HepG2 (cell line): ENCODE measurements at regions not wholly inside any gene's neighbourhood (a gene's known extent, or its start where the extent isn't known, plus 50 kb on each side); places are given as distances from the start of the nearest gene placed in this dataset.

Experiments
- ATAC-seq: fragments of 200-7000 bp; cut with Tn5 transposase; 3 replicates; pipeline ENCODE4 v1.9.1; 2020; ENCODE audit warnings: mild to moderate bottlenecking, moderate library complexity
- BruUV-seq: library from RNA; stranded (reverse); fragments of 400-500 nt; replicated peaks from 2 replicates; lab custom pipeline; 2021; lab: Mats Ljungman, UMichigan
- CTCF ChIA-PET: fragments of 300-600 bp; formaldehyde crosslinking; extraction: SDS; loops from one replicate; lab custom pipeline; 2021; ENCODE audit warnings: low total read pairs, inconsistent platforms, low intra/inter-chr PET ratio; lab: Yijun Ruan, JAX
- POLR2A ChIA-PET: fragments of 350-600 bp; sonication (Branson Sonifier 250); formaldehyde crosslinking; loops from one replicate; lab custom pipeline; 2020; ENCODE audit warnings: antibody characterized with exemption, inconsistent platforms; lab: Yijun Ruan, JAX
- DNase-seq: peaks from one replicate; pipeline ENCODE4 v3.0.0-alpha.2; 2015; ENCODE audit warnings: low spot score
- FAIRE-seq: peaks from 3 replicates; lab custom pipeline; 2011; peaks lifted over from hg19 to GRCh38; lab: Jason Lieb, UNC
- H2AFZ ChIP-seq: one replicate; pipeline ENCODE4 v1.6.1; 2011; ENCODE audit warnings: low read length, inconsistent platforms
- H3K27ac ChIP-seq: fragments of 300-600 bp; 3 replicates; pipeline ENCODE4 v1.8.0; 2011; ENCODE audit warnings: mixed run types, mild to moderate bottlenecking, mixed read lengths, low read length, inconsistent platforms; ENCODE audit not compliant: insufficient read depth; ENCODE audit errors: extremely low read length
- H3K27me3 ChIP-seq, 2 experiments: fragments of 200-600 bp in 1 of 2; 2 replicates in 1 of 2; 3 replicates in 1 of 2; pipeline versions ENCODE4 v1.6.0 to v1.8.0; 2011; ENCODE audit warnings: low read length in 2 of 2, mild to moderate bottlenecking in 2 of 2, moderate library complexity in 2 of 2, inconsistent platforms in 1 of 2; ENCODE audit not compliant: insufficient read depth in 2 of 2, control insufficient read depth in 1 of 2
- H3K36me3 ChIP-seq, 2 experiments: fragments of 200-600 bp in 1 of 2; replicated peaks in 1 of 2; 2 replicates in 1 of 2; 3 replicates in 1 of 2; pipeline versions ENCODE4 v1.5.1 to v1.8.0; 2011; ENCODE audit warnings: low read length in 2 of 2, inconsistent platforms in 1 of 2; ENCODE audit not compliant: insufficient read depth in 2 of 2, control insufficient read depth in 1 of 2
- H3K4me1 ChIP-seq: 2 replicates; pipeline ENCODE4 v1.5.1; 2012; ENCODE audit warnings: low read length, inconsistent platforms; ENCODE audit not compliant: insufficient read depth
- H3K4me2 ChIP-seq: 2 replicates; pipeline ENCODE4 v1.6.0; 2011; ENCODE audit warnings: low read depth, low read length, inconsistent platforms
- H3K4me3 ChIP-seq, 3 experiments: fragments of 200-600 bp in 1 of 3; sonication (generic), shearing (Covaris generic) in 1 of 3; replicated peaks in 1 of 3; 2 replicates each; pipeline ENCODE4 v1.5.1; 2011 to 2016; ENCODE audit warnings: low read length in 3 of 3, inconsistent platforms in 2 of 3, low read depth in 2 of 3, mild to moderate bottlenecking in 2 of 3, control low read depth in 1 of 3, mixed read lengths in 1 of 3; ENCODE audit not compliant: insufficient read depth in 1 of 3
- H3K79me2 ChIP-seq: one replicate; pipeline ENCODE4 v1.6.1; 2011; ENCODE audit warnings: low read length, inconsistent platforms; ENCODE audit not compliant: insufficient read depth
- H3K9ac ChIP-seq: 2 replicates; pipeline ENCODE4 v1.6.0; 2011; ENCODE audit warnings: mild to moderate bottlenecking, low read depth, low read length, inconsistent platforms; ENCODE audit not compliant: insufficient read depth
- H3K9me3 ChIP-seq: 2 replicates; pipeline ENCODE4 v1.5.1; 2012; ENCODE audit warnings: mild to moderate bottlenecking, low read length
- H4K20me1 ChIP-seq: 2 replicates; pipeline ENCODE4 v1.6.0; 2011; ENCODE audit warnings: inconsistent platforms, mild to moderate bottlenecking, low read length, moderate library complexity; ENCODE audit not compliant: insufficient read depth
- AKNA ChIP-seq: sonication (generic); formaldehyde crosslinking; IDR thresholded peaks from 2 replicates; pipeline ENCODE4 v1.4.0; 2020; ENCODE audit warnings: missing genetic modification reagents, borderline replicate concordance
- CHCHD3 ChIP-seq: sonication (generic); formaldehyde crosslinking; IDR thresholded peaks from 2 replicates; pipeline ENCODE4 v1.8.0; 2022; ENCODE audit warnings: mild to moderate bottlenecking, missing genetic modification reagents, moderate library complexity
- ESRRA ChIP-seq: sonication (generic); formaldehyde crosslinking; IDR thresholded peaks from 2 replicates; pipeline ENCODE4 v1.5.1; 2020; ENCODE audit warnings: mild to moderate bottlenecking, low read depth, missing genetic modification reagents
- HNRNPUL1 ChIP-seq: fragments of 200-400 bp; formaldehyde crosslinking; IDR thresholded peaks from 2 replicates; pipeline ENCODE4 v1.6.1; 2017; ENCODE audit warnings: low read depth, mild to moderate bottlenecking, low read length, moderate library complexity
- NR3C1 ChIP-seq: sonication (generic); formaldehyde crosslinking; IDR thresholded peaks from 2 replicates; pipeline ENCODE4 v1.4.0; 2020; ENCODE audit warnings: missing genetic modification reagents
- SP1 ChIP-seq, 2 experiments: fragments of 450-650 bp in 1 of 2; sonication (generic) in 1 of 2; formaldehyde crosslinking in 1 of 2; IDR thresholded peaks; 2 replicates each; pipeline versions ENCODE4 v1.4.0 to v1.6.1; 2016 to 2020; ENCODE audit warnings: missing genetic modification reagents in 1 of 2
- YY1 ChIP-seq: IDR thresholded peaks from 2 replicates; pipeline ENCODE4 v1.6.1; 2011; ENCODE audit warnings: low read length, low read depth, moderate library complexity, mild to moderate bottlenecking; ENCODE audit not compliant: insufficient read depth, insufficient replicate concordance
- ZKSCAN1 ChIP-seq: fragments of 150-350 bp; IDR thresholded peaks from 2 replicates; pipeline ENCODE4 v1.6.1; 2014; ENCODE audit warnings: low read length
- WGBS: methylation state at CpG from one replicate; pipeline ENCODE4 v1.1.6; 2017; ENCODE audit warnings: low lambda C conversion rate; 5-methylcytosine and 5-hydroxymethylcytosine counted together
- in situ Hi-C: cut with HindIII; loops from 2 replicates; pipeline ENCODE4 v1.10.0; 2017; ENCODE audit warnings: low pct_unique_long_range_greater_than_20kb; ENCODE audit not compliant: extremely low pct_ligation_motif_present
- intact Hi-C: fragments of 100-400 bp; cut with micrococcal nuclease; formaldehyde crosslinking; loops from one replicate; pipeline ENCODE4 v1.10.0; 2022; ENCODE audit not compliant: unreplicated experiment

GRCh38 chr17:68706356-68706920, 105.3 kb upstream of the FAM20A start (continued):
- TF ChIP-seq HNRNPUL1 (no peak), SP1 (IDR thresholded peaks at IDR 0.05) (no peak), SP1 (CRISPR knock-in tag; IDR thresholded peaks at IDR 0.05) (no peak), AKNA (CRISPR knock-in tag) (no peak)

GRCh38 chr17:68705714-68706076, 104.5 kb upstream of the FAM20A start:
- no peak for ATAC-seq
- DNase-seq = no peak
- no peak overlapping the region for H3K4me2 ChIP-seq
- in situ Hi-C loops = no loop called here
- TF ChIP-seq NR3C1 (CRISPR knock-in tag) (no peak), ESRRA (CRISPR knock-in tag) (no peak), ZKSCAN1 (peak; percentile 28; the same call in 1 of the 2 replicates), YY1 (no peak), CHCHD3 (CRISPR knock-in tag) (no peak)
- TF ChIP-seq, all 625 proteins: peak for 1
- H3K4me1 ChIP-seq = no peaks in the 10 kb centered on the region
- H3K36me3 ChIP-seq = no peaks in the 10 kb centered on the region
- H3K9me3 ChIP-seq = no peaks in the 10 kb centered on the region
- no peaks in the 10 kb centered on the region for H3K79me2 ChIP-seq
- no peak overlapping the region for H3K4me3 ChIP-seq
- intact Hi-C loops = no loop called here
- H3K9ac ChIP-seq = no peak overlapping the region
- H2AFZ ChIP-seq = no peak overlapping the region
- H4K20me1 ChIP-seq = no peaks in the 10 kb centered on the region
- POLR2A ChIA-PET = no interaction called here
- no peak for FAIRE-seq
- no TSS peak for BruUV-seq
- WGBS = 25% methylated on average over 3 of the region's 3 CpGs
- H3K27me3 ChIP-seq = no peaks in the 10 kb centered on the region; a peak in 1 of 5 replicates
- CTCF ChIA-PET = no interaction called here
- H3K27ac ChIP-seq = no peak overlapping the region
